ENCODE measurements at regions not wholly inside any gene's neighbourhood (a gene's known extent, or its start where the extent isn't known, plus 50 kb on each side); places are given as distances from the start of the nearest gene placed in this dataset.

DNA sequence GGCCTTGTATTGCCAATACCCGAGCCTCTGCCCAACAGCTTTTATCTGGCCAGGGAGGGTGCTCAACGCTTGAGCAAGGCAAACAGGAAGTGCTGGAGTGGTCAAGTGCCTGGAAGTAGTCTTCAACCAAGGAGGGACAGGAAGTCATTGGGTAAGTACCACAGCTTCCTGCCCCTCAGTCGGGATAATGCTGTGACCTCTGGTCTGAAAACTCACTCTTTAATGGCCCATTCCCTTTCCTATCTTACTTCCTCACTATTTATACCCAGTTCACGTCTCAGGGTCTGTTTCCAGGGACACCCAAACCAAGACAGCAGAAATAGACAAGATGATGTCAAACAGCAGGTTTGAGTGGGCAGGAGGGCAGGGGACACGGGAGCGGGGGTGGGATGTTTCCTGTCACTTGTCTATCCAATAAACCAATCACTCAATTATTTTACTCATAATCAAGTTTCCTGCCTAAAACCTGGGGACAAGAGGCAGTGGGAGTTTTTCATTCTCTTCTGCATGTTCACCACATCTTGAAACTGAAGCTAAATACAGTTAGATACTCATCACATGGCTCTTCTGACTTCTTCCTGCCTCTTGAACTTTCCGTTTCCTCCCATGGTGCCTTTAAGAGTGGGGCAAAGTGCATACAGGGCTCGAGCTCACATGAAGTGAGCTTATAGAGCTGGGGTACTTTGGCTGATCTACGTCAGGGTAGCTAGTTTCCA lies 68.9 kb upstream of the CAB39 start:
- peak; percentile 94 to 96 for DNase-seq

GRCh38 chr2:230644356-230644935 lies 68.2 kb upstream of the CAB39 start:
- DNase-seq, result peak; percentile 53 to 55

DNA sequence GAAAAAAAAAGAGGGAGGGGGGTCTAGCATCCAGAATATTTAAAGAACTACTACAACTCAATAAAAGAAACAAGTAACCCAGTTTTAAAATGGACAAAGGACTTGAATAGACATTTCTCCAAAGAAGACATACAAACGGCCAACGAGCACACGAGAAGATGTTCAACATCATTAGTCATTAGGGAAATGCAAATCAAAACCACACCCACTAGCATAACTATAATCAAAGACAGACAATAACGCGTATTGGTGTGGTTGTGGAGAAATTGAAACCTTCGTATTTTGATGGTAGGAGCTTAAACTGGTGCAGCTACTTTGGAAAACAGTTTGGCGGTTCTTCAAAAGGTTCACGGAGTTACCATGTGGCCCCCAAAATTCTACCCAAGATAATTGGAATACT lies 64.3 kb upstream of the CAB39 start:
- no peak for DNase-seq

- DNase-seq, result no peak
Observed at GRCh38 chr2:230650585-230651137, 62.0 kb upstream of the CAB39 start.

DNA sequence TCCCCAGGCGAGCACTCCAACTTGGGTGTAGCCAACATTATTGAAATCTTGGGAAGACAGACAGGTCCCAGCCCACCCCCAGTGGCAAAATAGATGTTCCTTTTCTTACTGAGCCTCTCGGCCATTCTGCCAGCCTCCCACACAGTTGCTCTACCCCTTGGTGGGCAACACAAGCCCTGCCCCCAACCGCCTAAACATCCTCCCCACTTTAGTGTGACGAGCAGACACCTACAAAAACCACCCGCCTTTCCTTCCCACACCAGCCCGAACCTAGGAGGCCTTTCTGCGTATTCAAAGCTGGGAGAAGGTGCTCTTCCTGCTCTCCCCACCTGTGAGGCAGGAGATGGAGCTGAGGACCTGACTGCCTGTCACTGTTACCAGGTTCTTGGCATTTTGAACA lies 58.6 kb upstream of the CAB39 start:
- no peak for DNase-seq

- DNase-seq, result no peak
Observed at GRCh38 chr2:230657462-230657861, 55.2 kb upstream of the CAB39 start.

DNA sequence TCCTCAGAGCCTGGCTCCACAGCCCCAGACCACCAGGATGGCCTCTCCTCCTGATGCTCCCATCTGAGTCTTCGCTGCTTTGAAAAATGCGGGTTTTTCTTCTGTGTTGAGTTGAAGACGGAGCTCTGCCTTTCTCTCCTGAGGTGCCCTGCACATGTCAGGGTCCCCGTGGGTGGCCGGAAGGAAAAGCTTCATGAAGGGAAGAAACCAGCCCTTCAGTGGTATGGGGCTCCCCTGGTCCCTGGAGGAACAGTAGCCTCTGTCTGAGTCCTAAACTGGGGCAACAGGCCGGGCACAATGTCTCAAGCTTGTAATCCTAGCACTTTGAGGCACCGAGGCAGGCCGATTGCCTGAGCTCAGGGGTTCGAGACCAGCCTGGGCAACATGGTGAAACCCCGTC lies 54.7 kb upstream of the CAB39 start:
- DNase-seq, result no peak

GRCh38 chr2:230658577-230658876 lies 54.1 kb upstream of the CAB39 start:
- no peak for DNase-seq

GRCh38 chr2:230658877-230659652 lies 53.6 kb upstream of the CAB39 start:
- DNase-seq, result peak; percentile 24 to 53

DNA sequence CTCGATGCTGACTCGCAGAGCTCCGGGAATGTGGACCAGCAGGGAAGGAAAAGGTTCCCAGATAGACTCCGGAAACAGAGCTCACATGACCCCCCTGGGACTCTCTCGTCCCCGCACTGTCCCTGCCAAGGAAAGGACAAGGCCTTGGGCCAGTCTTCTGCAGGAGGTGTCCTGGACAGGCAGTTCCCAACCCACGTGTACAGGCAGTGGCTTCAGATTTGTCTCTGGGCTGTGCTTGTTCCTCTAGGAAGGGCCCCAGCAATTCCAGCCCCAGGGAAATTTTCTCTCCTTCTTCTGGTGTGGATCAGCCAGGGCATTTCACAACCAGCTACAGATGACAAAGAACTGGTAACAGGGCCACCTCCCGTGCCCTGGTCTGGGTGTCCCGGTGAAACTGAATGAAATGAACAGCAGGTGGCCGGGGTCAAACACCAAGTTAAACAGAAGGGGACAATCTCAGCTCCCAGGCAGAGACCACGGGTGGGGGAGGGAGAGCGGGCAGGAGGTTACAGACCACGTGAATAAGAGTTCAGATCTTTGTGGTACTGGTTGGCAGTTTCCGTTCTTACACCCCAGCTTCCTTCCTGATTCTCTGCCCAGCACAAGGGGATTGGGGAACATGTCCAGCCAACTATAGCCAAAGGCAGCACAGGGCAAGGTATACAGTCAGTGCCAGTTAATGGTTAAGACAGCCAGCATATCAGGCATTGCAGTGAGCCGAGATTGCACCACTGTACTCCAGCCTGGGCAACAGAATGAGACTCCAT lies 52.2 kb upstream of the CAB39 start:
- DNase-seq, result peak; percentile 95

- peak in 1 of 2 experiments; percentile 11 for DNase-seq
Observed at GRCh38 chr2:230661072-230661957, 51.3 kb upstream of the CAB39 start.

Data from AML-193 (cell line).